GM12878 (cell line): ENCODE measurements at regions not wholly inside any gene's neighbourhood (a gene's known extent, or its start where the extent isn't known, plus 50 kb on each side); places are given as distances from the start of the nearest gene placed in this dataset.
"Not testable (repeated sequence)": the region's sequence is repeated elsewhere in the genome, so short reads cannot be mapped to it uniquely, and the experiment has no call there.

Experiments used
- ATAC-seq: fragments of 200-7000 bp; cut with Tn5 transposase; 3 replicates; pipeline ENCODE4 v1.9.1; 2020; ENCODE audit warnings: mild to moderate bottlenecking, moderate library complexity
- BruUV-seq: library from RNA; stranded (reverse); fragments of 400-500 nt; replicated peaks from 2 replicates; lab custom pipeline; 2021; lab: Mats Ljungman, UMichigan
- CTCF ChIA-PET: fragments of 300-600 bp; sonication (Branson Sonifier 250); formaldehyde crosslinking; extraction: SDS; loops from one replicate; lab custom pipeline; 2021; ENCODE audit warnings: inconsistent platforms; lab: Yijun Ruan, JAX
- POLR2A ChIA-PET: fragments of 350-600 bp; formaldehyde crosslinking; extraction: SDS; loops from one replicate; lab custom pipeline; 2021; ENCODE audit warnings: inconsistent platforms; lab: Charles Lee
- RAD21 ChIA-PET: fragments of 300-600 bp; sonication (Branson Sonifier 250); formaldehyde crosslinking; loops from one replicate; lab custom pipeline; 2023; ENCODE audit warnings: antibody characterized with exemption; ENCODE audit not compliant: unreplicated experiment; lab: Charles Lee
- SMC1A ChIA-PET: fragments of 300-600 bp; sonication (Branson Sonifier 250); formaldehyde crosslinking; loops from one replicate; lab custom pipeline; 2023; ENCODE audit not compliant: unreplicated experiment, uncharacterized antibody; lab: Charles Lee
- DNase-seq: peaks from one replicate; pipeline ENCODE4 v3.0.0-alpha.2; 2011; ENCODE audit warnings: low read depth, low spot score
- FAIRE-seq: peaks from 3 replicates; lab custom pipeline; 2011; peaks lifted over from hg19 to GRCh38; lab: Jason Lieb, UNC
- H2AFZ ChIP-seq: 2 replicates; pipeline ENCODE4 v1.6.0; 2011; ENCODE audit warnings: low read depth, low read length, control low read depth; ENCODE audit not compliant: control insufficient read depth
- H3K27ac ChIP-seq: 2 replicates; pipeline ENCODE4 v1.5.1; 2011; ENCODE audit warnings: control low read depth; ENCODE audit not compliant: control insufficient read depth, insufficient read depth
- H3K27me3 ChIP-seq, 2 experiments: replicated peaks in 1 of 2; 2 replicates each; pipeline versions ENCODE4 v1.6.0 to v1.6.1; 2011; ENCODE audit warnings: low read length in 1 of 2; ENCODE audit not compliant: control insufficient read depth in 2 of 2, insufficient read depth in 2 of 2
- H3K36me3 ChIP-seq, 2 experiments: 2 replicates each; pipeline ENCODE4 v1.5.1; 2011; ENCODE audit warnings: low read length in 1 of 2; ENCODE audit not compliant: control insufficient read depth in 2 of 2, insufficient read depth in 2 of 2
- H3K4me1 ChIP-seq: 2 replicates; pipeline ENCODE4 v1.6.1; 2011; ENCODE audit warnings: mild to moderate bottlenecking, low read length, moderate library complexity, mixed read lengths; ENCODE audit not compliant: control insufficient read depth, insufficient read depth
- H3K4me2 ChIP-seq: 2 replicates; pipeline ENCODE4 v1.6.0; 2011; ENCODE audit warnings: control low read depth; ENCODE audit not compliant: control insufficient read depth, insufficient read depth
- H3K4me3 ChIP-seq: fragments of 200-600 bp; sonication (generic); 2 replicates; pipeline ENCODE4 v1.5.1; 2016
- H3K79me2 ChIP-seq: 2 replicates; pipeline ENCODE4 v1.6.0; 2011; ENCODE audit warnings: low read length; ENCODE audit not compliant: control insufficient read depth, insufficient read depth
- H3K9ac ChIP-seq: 2 replicates; pipeline ENCODE4 v1.8.0; 2011; ENCODE audit warnings: low read length, control low read depth, mixed read lengths; ENCODE audit not compliant: control insufficient read depth, insufficient read depth
- H3K9me3 ChIP-seq: replicated peaks from 3 replicates; pipeline ENCODE4 v1.5.1; 2011; ENCODE audit warnings: mild to moderate bottlenecking, low read length; ENCODE audit not compliant: control insufficient read depth, insufficient read depth
- H4K20me1 ChIP-seq: 2 replicates; pipeline ENCODE4 v1.6.0; 2011; ENCODE audit not compliant: control insufficient read depth, insufficient read depth
- WGBS: methylation state at CpG from one replicate; pipeline ENCODE4 v1.1.6; 2016; ENCODE audit warnings: low lambda C conversion rate; ENCODE audit not compliant: insufficient replicate concordance, insufficient coverage; ENCODE audit errors: missing lambda C conversion rate; 5-methylcytosine and 5-hydroxymethylcytosine counted together
- in situ Hi-C: fragments of 300-500 bp; cut with MboI; formaldehyde crosslinking; loops from 9 replicates; pipeline ENCODE4 v1.14.3; 2018; ENCODE audit warnings: mixed read lengths
- intact Hi-C: fragments of 100-400 bp; cut with micrococcal nuclease; formaldehyde crosslinking; loops from one replicate; pipeline ENCODE4 v1.14.2; 2022; ENCODE audit not compliant: unreplicated experiment

- H3K36me3 ChIP-seq, H3K27ac ChIP-seq, H4K20me1 ChIP-seq, SMC1A ChIA-PET, H2AFZ ChIP-seq, DNase-seq, H3K27me3 ChIP-seq, H3K79me2 ChIP-seq, RAD21 ChIA-PET, H3K4me3 ChIP-seq, H3K4me2 ChIP-seq, H3K4me1 ChIP-seq, ATAC-seq, in situ Hi-C loops, BruUV-seq, POLR2A ChIA-PET, FAIRE-seq, H3K9me3 ChIP-seq, intact Hi-C loops, H3K9ac ChIP-seq, CTCF ChIA-PET: not testable (repeated sequence)
- WGBS, result 14% methylated on average over 2 of the region's 2 CpGs
These were observed 868.6 kb upstream of the TPTE start for GRCh38 chr21:9652819-9653218.

DNA sequence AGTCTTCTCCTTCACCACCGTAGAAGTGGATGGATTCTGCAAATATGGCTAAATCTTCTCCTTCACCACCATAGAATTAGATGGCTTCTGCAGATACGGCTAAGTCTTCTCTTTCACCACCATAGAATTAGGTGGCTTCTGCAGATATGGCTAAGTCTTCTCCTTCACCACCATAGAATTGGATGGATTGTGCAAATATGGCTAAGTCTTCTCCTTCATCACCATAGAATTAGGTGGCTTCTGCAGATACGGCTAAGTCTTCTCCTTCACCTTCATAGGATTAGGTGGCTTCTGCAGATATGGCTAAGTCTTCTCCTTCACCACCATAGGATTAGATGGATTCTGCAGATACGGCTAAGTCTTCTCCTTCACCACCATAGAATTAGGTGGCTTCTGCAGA is 866.2 kb upstream of the TPTE start:
- H3K9me3 ChIP-seq, intact Hi-C loops, BruUV-seq, in situ Hi-C loops, H3K27me3 ChIP-seq, RAD21 ChIA-PET, SMC1A ChIA-PET, CTCF ChIA-PET, ATAC-seq, H3K36me3 ChIP-seq, DNase-seq, H3K4me1 ChIP-seq, H4K20me1 ChIP-seq, POLR2A ChIA-PET, H2AFZ ChIP-seq, H3K27ac ChIP-seq, H3K4me3 ChIP-seq, H3K79me2 ChIP-seq, H3K4me2 ChIP-seq, H3K9ac ChIP-seq, FAIRE-seq: not testable (repeated sequence)
- 36% methylated on average over 4 of the region's 4 CpGs for WGBS

DNA sequence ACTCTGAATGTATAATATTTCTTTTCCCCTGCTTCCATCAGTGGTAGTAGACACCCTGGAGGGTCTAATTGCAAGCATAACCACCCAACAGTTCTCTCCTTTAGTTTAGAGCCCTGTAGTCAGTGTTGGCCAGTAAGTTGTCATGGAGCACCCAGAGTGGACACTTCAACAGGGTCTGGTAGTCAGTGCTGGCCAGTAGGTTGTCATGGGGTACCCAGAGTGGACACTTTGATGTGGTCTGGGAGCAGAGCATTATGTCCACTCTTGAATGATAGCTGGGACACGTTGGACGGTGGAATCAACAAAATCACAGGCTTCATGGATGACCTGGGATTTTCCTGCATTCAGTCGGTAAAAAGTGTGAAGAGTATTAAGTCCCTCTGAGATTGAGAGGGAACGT is 864.9 kb upstream of the TPTE start:
- CTCF ChIA-PET, ATAC-seq, intact Hi-C loops, H2AFZ ChIP-seq, SMC1A ChIA-PET, DNase-seq, RAD21 ChIA-PET, BruUV-seq, POLR2A ChIA-PET, H3K9me3 ChIP-seq, H3K79me2 ChIP-seq, H3K36me3 ChIP-seq, in situ Hi-C loops, H3K27me3 ChIP-seq, H3K9ac ChIP-seq, H3K4me3 ChIP-seq, FAIRE-seq, H3K4me2 ChIP-seq, H3K4me1 ChIP-seq, H3K27ac ChIP-seq, H4K20me1 ChIP-seq: not testable (repeated sequence)
- 30% methylated on average over 4 of the region's 4 CpGs for WGBS

- H4K20me1 ChIP-seq, H2AFZ ChIP-seq, SMC1A ChIA-PET, POLR2A ChIA-PET, in situ Hi-C loops, H3K27me3 ChIP-seq, BruUV-seq, ATAC-seq, H3K9ac ChIP-seq, H3K36me3 ChIP-seq, H3K79me2 ChIP-seq, DNase-seq, H3K4me3 ChIP-seq, RAD21 ChIA-PET, H3K9me3 ChIP-seq, H3K4me2 ChIP-seq, FAIRE-seq, intact Hi-C loops, H3K4me1 ChIP-seq, CTCF ChIA-PET, H3K27ac ChIP-seq: not testable (repeated sequence)
- 23% methylated on average over 5 of the region's 5 CpGs for WGBS
These were observed 863.6 kb upstream of the TPTE start for GRCh38 chr21:9657779-9658178.
